H1 (cell line): ENCODE measurements at regions not wholly inside any gene's neighbourhood (a gene's known extent, or its start where the extent isn't known, plus 50 kb on each side); places are given as distances from the start of the nearest gene placed in this dataset.

ENCODE experiments used
- CTCF ChIA-PET: fragments of 300-600 bp; sonication (Branson Sonifier 250); formaldehyde crosslinking; loops from one replicate; lab custom pipeline; 2021; ENCODE audit not compliant: partially characterized antibody; lab: Charles Lee
- POLR2A ChIA-PET: fragments of 300-600 bp; sonication (Branson Sonifier 250); formaldehyde crosslinking; loops from one replicate; lab custom pipeline; 2021; ENCODE audit warnings: inconsistent platforms; ENCODE audit not compliant: partially characterized antibody; lab: Charles Lee
- DNase-seq, 2 experiments: peaks; one replicate each; pipeline versions ENCODE4 v3.0.0 to v3.0.0-alpha.2; 2010 to 2022; ENCODE audit warnings: low spot score in 2 of 2, low read depth in 1 of 2, mixed read lengths in 1 of 2
- FAIRE-seq: peaks from 2 replicates; lab custom pipeline; 2011; peaks lifted over from hg19 to GRCh38; lab: Jason Lieb, UNC
- H2AFZ ChIP-seq: 2 replicates; pipeline ENCODE4 v1.8.1; 2012; ENCODE audit warnings: low read length, inconsistent platforms
- H2AK5ac ChIP-seq: 2 replicates; pipeline ENCODE4 v1.6.1; 2013; ENCODE audit warnings: low read depth, low read length
- H2BK120ac ChIP-seq: replicated peaks from 2 replicates; pipeline ENCODE3; 2013; ENCODE audit warnings: low read depth, low read length, inconsistent platforms
- H2BK12ac ChIP-seq: 2 replicates; pipeline ENCODE4 v1.6.1; 2013; ENCODE audit warnings: low read depth, low read length
- H2BK15ac ChIP-seq: 2 replicates; pipeline ENCODE4 v1.6.1; 2013; ENCODE audit warnings: low read length
- H2BK20ac ChIP-seq: 2 replicates; pipeline ENCODE4 v1.6.1; 2013; ENCODE audit warnings: low read length
- H2BK5ac ChIP-seq: 2 replicates; pipeline ENCODE4 v1.6.1; 2013; ENCODE audit warnings: low read depth, low read length
- H3K14ac ChIP-seq: 2 replicates; pipeline ENCODE4 v1.6.1; 2013; ENCODE audit warnings: inconsistent platforms; ENCODE audit not compliant: insufficient read length
- H3K18ac ChIP-seq: 2 replicates; pipeline ENCODE4 v1.6.1; 2013; ENCODE audit warnings: low read length; ENCODE audit errors: extremely low read depth
- H3K23ac ChIP-seq: 2 replicates; pipeline ENCODE4 v1.6.1; 2013; ENCODE audit warnings: inconsistent platforms; ENCODE audit not compliant: insufficient read length
- H3K23me2 ChIP-seq: 2 replicates; pipeline ENCODE4 v1.6.1; 2013; ENCODE audit warnings: low read depth, low read length
- H3K27ac ChIP-seq: 2 replicates; pipeline ENCODE4 v1.6.1; 2011; ENCODE audit warnings: low read depth, low read length, inconsistent platforms
- H3K27me3 ChIP-seq, 4 experiments: replicated peaks in 1 of 4; 1 replicate in 1 of 4; 2 replicates in 3 of 4; pipeline versions ENCODE4 v1.6.1 to v1.8.1; 2011 to 2013; ENCODE audit warnings: low read length in 3 of 4, mild to moderate bottlenecking in 3 of 4, inconsistent platforms in 2 of 4, mixed read lengths in 2 of 4, moderate library complexity in 1 of 4; ENCODE audit not compliant: control insufficient read depth in 3 of 4, insufficient read depth in 3 of 4; ENCODE audit errors: extremely low read depth in 1 of 4
- H3K36me3 ChIP-seq, 4 experiments: 2 replicates each; pipeline versions ENCODE4 v1.6.1 to v1.8.1; 2011 to 2013; ENCODE audit warnings: mild to moderate bottlenecking in 4 of 4, low read length in 3 of 4, moderate library complexity in 2 of 4, control low read depth in 1 of 4, inconsistent platforms in 1 of 4; ENCODE audit not compliant: insufficient read depth in 4 of 4, control insufficient read depth in 2 of 4
- H3K4ac ChIP-seq: replicated peaks from 2 replicates; pipeline ENCODE3; 2013; ENCODE audit warnings: low read length, low read depth, mixed read lengths, inconsistent platforms; ENCODE audit not compliant: insufficient read length
- H3K4me1 ChIP-seq, 4 experiments: replicated peaks in 1 of 4; 1 replicate in 1 of 4; 2 replicates in 3 of 4; pipeline versions ENCODE4 v1.6.1 to v1.8.1; 2011 to 2013; ENCODE audit warnings: low read length in 3 of 4, inconsistent platforms in 2 of 4, mixed read lengths in 1 of 4; ENCODE audit not compliant: insufficient read depth in 4 of 4, control insufficient read depth in 3 of 4
- H3K4me2 ChIP-seq, 2 experiments: 2 replicates each; pipeline versions ENCODE4 v1.6.1 to v1.8.1; 2011 to 2013; ENCODE audit warnings: low read depth in 2 of 2, low read length in 2 of 2, control low read depth in 1 of 2, inconsistent platforms in 1 of 2, mild to moderate bottlenecking in 1 of 2; ENCODE audit not compliant: insufficient read depth in 1 of 2
- H3K4me3 ChIP-seq, 4 experiments: fragments of 200-600, 300-600 bp in 1 of 4; sonication (generic), shearing (Covaris generic), sonication (Bioruptor Twin) in 1 of 4; 2 replicates each; pipeline versions ENCODE4 v1.5.1 to v1.8.1; 2011 to 2016; ENCODE audit warnings: low read length in 4 of 4, low read depth in 3 of 4, control low read depth in 2 of 4, inconsistent platforms in 2 of 4, mild to moderate bottlenecking in 2 of 4, mixed read lengths in 1 of 4, moderate library complexity in 1 of 4; ENCODE audit not compliant: insufficient read depth in 2 of 4; ENCODE audit errors: extremely low read depth in 1 of 4
- H3K56ac ChIP-seq: replicated peaks from 2 replicates; pipeline ENCODE3; 2013; ENCODE audit warnings: low read depth, mild to moderate bottlenecking, mixed read lengths, low read length, inconsistent platforms; ENCODE audit not compliant: insufficient read length
- H3K79me1 ChIP-seq: 2 replicates; pipeline ENCODE4 v1.6.1; 2013; ENCODE audit warnings: low read depth, low read length, control low read depth
- H3K79me2 ChIP-seq, 2 experiments: 2 replicates each; pipeline versions ENCODE4 v1.6.1 to v1.8.1; 2012 to 2013; ENCODE audit warnings: low read length in 2 of 2, mild to moderate bottlenecking in 2 of 2, inconsistent platforms in 1 of 2; ENCODE audit not compliant: insufficient read depth in 2 of 2, control insufficient read depth in 1 of 2
- H3K9ac ChIP-seq, 4 experiments: replicated peaks in 1 of 4; 1 replicate in 1 of 4; 2 replicates in 3 of 4; pipeline versions ENCODE4 v1.6.1 to v1.8.1; 2011 to 2013; ENCODE audit warnings: low read depth in 3 of 4, low read length in 3 of 4, control low read depth in 2 of 4, mild to moderate bottlenecking in 2 of 4, moderate library complexity in 2 of 4, inconsistent platforms in 1 of 4; ENCODE audit errors: extremely low read depth in 1 of 4
- H3K9me3 ChIP-seq, 2 experiments: 2 replicates each; pipeline versions ENCODE4 v1.6.1 to v1.8.1; 2012 to 2013; ENCODE audit warnings: mild to moderate bottlenecking in 2 of 2, moderate library complexity in 2 of 2, control low read depth in 1 of 2, inconsistent platforms in 1 of 2, low read depth in 1 of 2, low read length in 1 of 2, mixed read lengths in 1 of 2; ENCODE audit not compliant: insufficient read depth in 2 of 2
- H4K20me1 ChIP-seq, 2 experiments: replicated peaks in 1 of 2; 2 replicates each; pipeline versions ENCODE3 to v1.8.1; 2011 to 2013; ENCODE audit warnings: inconsistent platforms in 2 of 2, low read length in 2 of 2, mild to moderate bottlenecking in 1 of 2; ENCODE audit not compliant: insufficient read depth in 2 of 2, control insufficient read depth in 1 of 2
- H4K5ac ChIP-seq: 2 replicates; pipeline ENCODE4 v1.6.1; 2013; ENCODE audit warnings: low read length, low read depth, mixed read lengths, inconsistent platforms; ENCODE audit not compliant: insufficient read length
- H4K8ac ChIP-seq: 2 replicates; pipeline ENCODE4 v1.8.0; 2013; ENCODE audit warnings: mild to moderate bottlenecking, moderate library complexity, low read length, inconsistent platforms; ENCODE audit not compliant: insufficient read depth; ENCODE audit errors: extremely low read depth
- H4K91ac ChIP-seq: replicated peaks from 2 replicates; pipeline ENCODE3; 2013; ENCODE audit warnings: low read length, mixed read lengths, inconsistent platforms; ENCODE audit not compliant: insufficient read length
- EP300 ChIP-seq, 2 experiments: IDR thresholded peaks; 1 replicate in 1 of 2; 2 replicates in 1 of 2; pipeline ENCODE4 v1.6.1; 2011 to 2012; ENCODE audit warnings: low read depth in 2 of 2, low read length in 2 of 2, mild to moderate bottlenecking in 2 of 2, borderline replicate concordance in 1 of 2, inconsistent platforms in 1 of 2, moderate library complexity in 1 of 2
- HDAC2 ChIP-seq, 2 experiments: fragments of 300-600 bp in 1 of 2; sonication (generic) in 1 of 2; IDR thresholded peaks; 2 replicates each; pipeline ENCODE4 v1.6.1; 2011 to 2012; ENCODE audit warnings: low read depth in 2 of 2, low read length in 2 of 2, mild to moderate bottlenecking in 2 of 2, moderate library complexity in 2 of 2, borderline replicate concordance in 1 of 2, inconsistent platforms in 1 of 2
- NRF1 ChIP-seq: IDR thresholded peaks from 2 replicates; pipeline ENCODE4 v1.6.1; 2011; ENCODE audit warnings: mild to moderate bottlenecking, low read depth, low read length, improper control_type of control experiment
- WGBS, 2 experiments: shearing (Covaris generic) in 1 of 2; methylation state at CpG; one replicate each; pipeline versions ENCODE4 v1.1.6 to v1.1.7; 2013 to 2015; ENCODE audit warnings: low lambda C conversion rate in 2 of 2, mixed read lengths in 2 of 2, inconsistent platforms in 1 of 2, low coverage in 1 of 2, missing lambda C conversion rate in 1 of 2; ENCODE audit not compliant: insufficient replicate concordance in 2 of 2, insufficient coverage in 1 of 2, insufficient read length in 1 of 2; ENCODE audit errors: extremely low coverage in 1 of 2, missing lambda C conversion rate in 1 of 2; 5-methylcytosine and 5-hydroxymethylcytosine counted together
- TF ChIP-seq, protein P1 (sequence below): IDR thresholded peaks from 2 replicates; pipeline ENCODE4 v1.6.1; 2011; ENCODE audit warnings: low read depth, mild to moderate bottlenecking, low read length; ENCODE audit not compliant: insufficient read depth

DNA sequence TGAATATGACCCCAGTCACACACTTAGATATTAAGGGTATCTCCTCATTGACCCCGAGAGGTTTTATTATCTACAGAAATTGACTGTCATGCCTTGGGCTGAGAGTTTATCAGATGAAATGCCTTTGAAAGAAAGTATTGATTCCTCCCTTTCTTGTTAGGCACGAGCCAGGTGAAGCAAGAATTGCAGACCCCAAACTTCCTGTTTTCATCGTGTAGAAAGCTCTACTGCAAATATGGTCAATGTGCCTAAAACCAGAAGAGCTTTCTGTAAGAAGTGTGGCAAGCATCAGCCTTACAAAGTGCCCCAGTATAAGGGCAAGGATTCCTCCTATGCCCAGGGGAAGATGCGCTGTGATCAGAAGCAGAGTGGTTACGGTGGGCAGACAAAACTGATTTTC, 143.9 kb upstream of the FUT8 start:
- no peak for FAIRE-seq

More for the DNA sequence above, 143.9 kb upstream of the FUT8 start:
- Histone ChIP-seq H2BK12ac (no peak overlapping the region), H4K8ac (no peak overlapping the region), H3K4me3 (no peak overlapping the region), H3K23ac (no peak overlapping the region), H3K4me2 (no peak overlapping the region), H3K27me3 (no peaks in the 10 kb centered on the region), H3K23me2 (no peaks in the 10 kb centered on the region), H3K36me3 (no peaks in the 10 kb centered on the region), H3K9ac (no peak overlapping the region), H2BK5ac (no peak overlapping the region), H3K79me2 (no peaks in the 10 kb centered on the region), H3K79me1 (no peaks in the 10 kb centered on the region), H3K14ac (no peak overlapping the region), H4K5ac (no peak overlapping the region), H3K4me1 (no peaks in the 10 kb centered on the region), H2AK5ac (no peak overlapping the region), H2BK20ac (no peak overlapping the region), H4K20me1 (no peaks in the 10 kb centered on the region), H3K18ac (no peak overlapping the region), H2BK120ac (no peak overlapping the region), H3K9me3 (no peaks in the 10 kb centered on the region), H3K56ac (no peak overlapping the region), H3K27ac (no peak overlapping the region), H2BK15ac (no peak overlapping the region), H3K4ac (no peak overlapping the region), H2AFZ (no peak overlapping the region; the same call in 1 of the 2 replicates), H4K91ac (no peak overlapping the region)
- DNase-seq, result no peak
- 92% methylated on average over 5 of the region's 5 CpGs; no CpG with 5 or more reads in 1 of the 2 experiments for WGBS, 2 experiments
- ChIA-PET CTCF (interaction anchor here (1.1 kb wide), 1 partner anchor 10 kb away, joined by 3 read pairs; no protein-coding TSS in a partner anchor), POLR2A (no interaction called here)
- TF ChIP-seq, protein P1, sequence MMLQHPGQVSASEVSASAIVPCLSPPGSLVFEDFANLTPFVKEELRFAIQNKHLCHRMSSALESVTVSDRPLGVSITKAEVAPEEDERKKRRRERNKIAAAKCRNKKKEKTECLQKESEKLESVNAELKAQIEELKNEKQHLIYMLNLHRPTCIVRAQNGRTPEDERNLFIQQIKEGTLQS, result no peak
- TF ChIP-seq HDAC2 (IDR thresholded peaks at IDR 0.05; ENCODE audit: borderline replicate concordance in 1 of 2, low read depth in 2 of 2, low read length in 2 of 2), result no peak
- no peak for TF ChIP-seq EP300 (IDR thresholded peaks at IDR 0.05; ENCODE audit: borderline replicate concordance in 1 of 2, low read depth in 2 of 2, low read length in 2 of 2)
- no peak for TF ChIP-seq NRF1
